Upper lobe of left lung (tissue), 6 donors: ENCODE measurements at regions not wholly inside any gene's neighbourhood (a gene's known extent, or its start where the extent isn't known, plus 50 kb on each side); places are given as distances from the start of the nearest gene placed in this dataset.

ENCODE experiments used
- ATAC-seq, 2 donors: fragments of 200-7000 bp; cut with Tn5 transposase; one replicate each; pipeline ENCODE4 v1.9.1; 2022; ENCODE audit warnings: mild to moderate bottlenecking in 2 of 2, moderate library complexity in 2 of 2; ENCODE audit not compliant: low FRiP score in 2 of 2
- DNase-seq, 2 donors: peaks; one replicate each; pipeline ENCODE4 v3.0.0-alpha.2; 2019 to 2020
- H3K27ac ChIP-seq, 4 donors: fragments of 200-600 bp; sonication (generic); one replicate each; pipeline ENCODE4 v1.5.1; 2016 to 2019
- H3K27me3 ChIP-seq, 4 donors: fragments of 200-600 bp; sonication (generic); one replicate each; pipeline ENCODE4 v1.5.1; 2017 to 2019
- H3K36me3 ChIP-seq, 4 donors: fragments of 200-600 bp; sonication (generic); one replicate each; pipeline ENCODE4 v1.5.1; 2016 to 2019
- H3K4me1 ChIP-seq, 4 donors: fragments of 200-600 bp; sonication (generic); one replicate each; pipeline ENCODE4 v1.5.1; 2018 to 2019
- H3K4me3 ChIP-seq, 4 donors: fragments of 200-600 bp; sonication (generic); one replicate each; pipeline ENCODE4 v1.5.1; 2017 to 2019; ENCODE audit warnings: mild to moderate bottlenecking in 2 of 4, moderate library complexity in 1 of 4
- H3K9me3 ChIP-seq, 4 donors: fragments of 200-600 bp; sonication (generic); one replicate each; pipeline ENCODE4 v1.5.1; 2018 to 2019
- CTCF ChIP-seq, 6 experiments: fragments of 450-650 bp in 4 of 6; fragments of 200-600 bp in 2 of 6; sonication (generic) in 2 of 6; IDR thresholded peaks; one replicate each; pipeline ENCODE4 v1.5.1; 2016 to 2019; ENCODE audit warnings: antibody characterized with exemption in 6 of 6
- EP300 ChIP-seq, 4 donors: sonication (generic); formaldehyde crosslinking; IDR thresholded peaks; one replicate each; pipeline ENCODE4 v1.5.1; 2017; ENCODE audit warnings: antibody characterized with exemption in 4 of 4, control low read depth in 2 of 4
- POLR2A ChIP-seq, 4 donors: fragments of 450-650 bp; IDR thresholded peaks; one replicate each; pipeline ENCODE4 v1.5.1; 2016 to 2017; ENCODE audit warnings: antibody characterized with exemption in 4 of 4, mild to moderate bottlenecking in 2 of 4
- POLR2AphosphoS5 ChIP-seq, 2 donors: sonication (generic); formaldehyde crosslinking; IDR thresholded peaks; one replicate each; pipeline ENCODE4 v1.5.1; 2017; ENCODE audit warnings: antibody characterized with exemption in 2 of 2
- WGBS, 2 donors: methylation state at CpG; one replicate each; pipeline ENCODE4 v1.1.5; 2017 to 2018; 5-methylcytosine and 5-hydroxymethylcytosine counted together
- donor health status: DM: no; HTN: no; CAD: no; lungs with moderate emphysema.
- donor health status: DM: no; HTN: yes; CAD: no; lungs with severe emphysema.

DNA sequence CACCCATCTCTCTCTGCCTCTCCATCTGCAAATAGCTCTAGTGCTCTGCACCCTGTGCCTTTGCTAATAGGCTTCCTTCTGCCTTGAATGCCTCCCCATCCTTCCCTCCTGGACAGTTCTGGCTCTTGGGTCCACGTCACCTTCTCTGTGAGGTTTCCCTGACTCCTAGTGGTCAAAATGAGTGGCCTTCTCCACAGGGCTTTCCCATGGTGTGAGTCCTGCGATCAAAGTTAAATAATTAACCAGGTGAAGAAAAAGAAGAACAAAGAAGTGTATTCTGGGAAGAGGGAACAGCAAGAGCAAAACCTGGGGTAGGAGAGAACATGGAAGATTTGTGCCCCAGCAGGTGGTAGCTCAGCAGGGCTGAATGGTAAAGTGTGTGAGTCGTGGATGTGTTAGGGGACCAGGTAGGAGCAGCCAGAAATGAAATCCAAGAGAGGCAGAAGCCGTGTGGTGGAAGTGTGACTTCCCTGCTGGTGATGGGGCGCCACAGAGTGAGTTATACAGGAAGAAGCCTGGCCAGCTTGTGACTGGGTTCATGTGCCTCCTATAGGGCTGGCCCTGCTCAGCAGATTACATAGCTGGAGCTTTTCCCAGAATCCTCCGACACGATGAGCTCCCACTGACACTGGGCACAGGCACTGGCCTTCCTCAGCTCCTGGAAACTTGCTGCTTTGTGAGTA, 93.8 kb upstream of the LDAH start:
- no peak overlapping the region for H3K4me3 ChIP-seq
- DNase-seq, result no peak
- H3K9me3 ChIP-seq, result no peaks in the 10 kb centered on the region
- H3K4me1 ChIP-seq, result no peaks in the 10 kb centered on the region
- TF ChIP-seq POLR2AphosphoS5 (IDR thresholded peaks at IDR 0.05) (no peak), CTCF (IDR thresholded peaks at IDR 0.05) (peak in 1 of 6 experiments; percentile 8)
- 43 to 57% methylated on average over 7 of the region's 7 CpGs for WGBS, 2 donors
- no peaks in the 10 kb centered on the region for H3K36me3 ChIP-seq
- no peak for ATAC-seq
- no peaks in the 10 kb centered on the region for H3K27me3 ChIP-seq
- H3K27ac ChIP-seq, result no peak overlapping the region

- 55 to 72% methylated on average over 3 to 4 of the region's 4 CpGs for WGBS, 2 donors
Measured at GRCh38 chr2:20915271-20915670, 92.4 kb upstream of the LDAH start.

GRCh38 chr2:20914771-20915170, 91.9 kb upstream of the LDAH start:
- Histone ChIP-seq H3K9me3 (no peaks in the 10 kb centered on the region), H3K36me3 (no peaks in the 10 kb centered on the region), H3K27me3 (no peaks in the 10 kb centered on the region), H3K27ac (no peak overlapping the region), H3K4me1 (no peaks in the 10 kb centered on the region), H3K4me3 (no peak overlapping the region)
- no peak for TF ChIP-seq POLR2AphosphoS5 (IDR thresholded peaks at IDR 0.05)
- no peak for TF ChIP-seq CTCF (IDR thresholded peaks at IDR 0.05)
- TF ChIP-seq EP300 (IDR thresholded peaks at IDR 0.05), result no peak
- no peak for TF ChIP-seq POLR2A (IDR thresholded peaks at IDR 0.05)
- DNase-seq, result no peak
- WGBS, 2 donors, result 79 to 100% methylated on average over 3 to 5 of the region's 5 CpGs
- ATAC-seq, result no peak

More at GRCh38 chr2:20915271-20915670, 92.4 kb upstream of the LDAH start:
- ATAC-seq (no peak), DNase-seq (no peak)
- Histone ChIP-seq H3K4me1 (no peaks in the 10 kb centered on the region), H3K27me3 (no peaks in the 10 kb centered on the region), H3K9me3 (no peaks in the 10 kb centered on the region), H3K36me3 (no peaks in the 10 kb centered on the region), H3K4me3 (no peak overlapping the region), H3K27ac (no peak overlapping the region)
- TF ChIP-seq CTCF (IDR thresholded peaks at IDR 0.05), result no peak
- TF ChIP-seq EP300 (IDR thresholded peaks at IDR 0.05), result no peak
- no peak for TF ChIP-seq POLR2A (IDR thresholded peaks at IDR 0.05)
- no peak for TF ChIP-seq POLR2AphosphoS5 (IDR thresholded peaks at IDR 0.05)

DNA sequence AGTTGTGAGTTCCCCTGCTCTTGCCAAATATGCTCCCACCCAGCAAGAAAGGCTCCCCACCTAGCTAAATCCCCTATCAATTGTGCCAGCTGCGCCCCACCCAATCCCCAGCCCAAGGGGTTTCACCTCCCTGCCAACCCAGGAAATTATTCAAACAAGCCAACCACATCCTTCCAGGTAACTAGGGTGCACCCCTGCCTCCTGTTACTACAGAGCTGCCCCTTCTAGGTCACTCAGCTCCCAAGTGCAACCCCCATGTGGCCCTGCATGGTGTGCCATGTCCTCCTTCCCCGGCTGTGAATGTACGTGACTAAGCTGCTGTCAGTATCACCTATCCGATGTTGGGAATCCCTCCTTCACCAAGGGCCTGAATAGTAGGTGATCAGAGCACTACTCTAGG, 91.2 kb upstream of the LDAH start:
- no peaks in the 10 kb centered on the region for H3K27me3 ChIP-seq
- WGBS, 2 donors, result 93 to 95% methylated on average over 4 of the region's 4 CpGs
- H3K4me1 ChIP-seq, result no peaks in the 10 kb centered on the region
- H3K4me3 ChIP-seq, result no peak overlapping the region
- H3K27ac ChIP-seq, result no peak overlapping the region
- TF ChIP-seq POLR2A (IDR thresholded peaks at IDR 0.05), result no peak
- TF ChIP-seq CTCF (IDR thresholded peaks at IDR 0.05), result no peak
- TF ChIP-seq EP300 (IDR thresholded peaks at IDR 0.05), result no peak
- no peak for TF ChIP-seq POLR2AphosphoS5 (IDR thresholded peaks at IDR 0.05)
- no peak for DNase-seq
- H3K36me3 ChIP-seq, result no peaks in the 10 kb centered on the region
- no peak for ATAC-seq
- no peaks in the 10 kb centered on the region for H3K9me3 ChIP-seq

- Histone ChIP-seq H3K27me3 (no peaks in the 10 kb centered on the region), H3K9me3 (no peaks in the 10 kb centered on the region), H3K4me1 (no peaks in the 10 kb centered on the region), H3K4me3 (no peak overlapping the region), H3K27ac (no peak overlapping the region), H3K36me3 (no peaks in the 10 kb centered on the region)
- no peak for ATAC-seq
- TF ChIP-seq POLR2A (IDR thresholded peaks at IDR 0.05) (no peak), POLR2AphosphoS5 (IDR thresholded peaks at IDR 0.05) (no peak), CTCF (IDR thresholded peaks at IDR 0.05) (no peak), EP300 (IDR thresholded peaks at IDR 0.05) (no peak)
- DNase-seq, result no peak
- WGBS, 2 donors, result 60 to 70% methylated on average over 3 of the region's 3 CpGs
Measured at GRCh38 chr2:20913491-20913890, 90.6 kb upstream of the LDAH start.
